HG03354 (cell line): ENCODE measurements at regions not wholly inside any gene's neighbourhood (a gene's known extent, or its start where the extent isn't known, plus 50 kb on each side); places are given as distances from the start of the nearest gene placed in this dataset.

Experiments
- ATAC-seq: cut with Tn5 transposase; IDR thresholded peaks from one replicate; pipeline ENCODE4 v1.9.1; 2021; ENCODE audit warnings: mild to moderate bottlenecking; ENCODE audit not compliant: unreplicated experiment, poor library complexity, severe bottlenecking

DNA sequence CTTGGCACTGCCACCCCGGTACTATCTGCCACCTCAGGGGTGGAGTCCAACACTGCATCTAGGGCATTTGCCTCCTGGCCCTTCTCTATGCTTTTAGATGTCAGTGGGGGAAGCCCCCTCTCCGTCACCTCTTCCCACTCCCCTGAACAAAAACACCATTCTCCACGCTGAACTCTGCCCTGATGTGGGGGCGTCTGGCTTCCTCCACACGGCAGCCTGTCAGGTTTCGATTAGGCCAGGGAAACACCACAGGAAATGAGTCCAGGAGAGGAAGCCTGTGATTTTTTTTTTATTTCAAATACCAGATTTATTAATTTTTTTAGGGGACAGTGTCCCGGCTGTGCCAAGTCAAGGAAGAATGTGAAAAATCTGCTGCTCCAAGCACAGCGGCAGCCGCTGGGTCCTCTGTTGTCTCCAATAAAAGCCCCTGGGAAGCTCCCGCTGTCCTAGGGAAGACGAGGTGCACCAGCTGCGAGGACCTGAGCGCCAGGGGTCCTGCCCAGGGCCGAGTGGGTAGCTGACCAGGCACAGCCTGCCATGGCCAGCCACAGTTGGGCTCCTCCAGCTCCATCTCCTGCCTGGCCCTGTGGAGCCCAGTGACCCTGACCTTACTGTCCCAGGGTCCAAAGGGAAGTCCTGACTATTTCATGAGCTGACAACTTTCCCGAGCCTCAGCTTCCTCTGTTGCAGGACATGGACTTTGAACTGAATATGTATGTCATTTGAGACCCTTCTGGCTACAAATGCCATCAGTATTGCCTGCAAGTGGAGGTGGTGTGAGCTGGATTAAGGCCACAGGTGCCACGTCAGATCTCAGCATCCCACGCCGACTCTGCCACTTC, 336.7 kb downstream of the FOXL1 start:
- no peak for ATAC-seq

GRCh38 chr16:86917471-86918365, 339.4 kb downstream of the FOXL1 start:
- ATAC-seq, result no peak

DNA sequence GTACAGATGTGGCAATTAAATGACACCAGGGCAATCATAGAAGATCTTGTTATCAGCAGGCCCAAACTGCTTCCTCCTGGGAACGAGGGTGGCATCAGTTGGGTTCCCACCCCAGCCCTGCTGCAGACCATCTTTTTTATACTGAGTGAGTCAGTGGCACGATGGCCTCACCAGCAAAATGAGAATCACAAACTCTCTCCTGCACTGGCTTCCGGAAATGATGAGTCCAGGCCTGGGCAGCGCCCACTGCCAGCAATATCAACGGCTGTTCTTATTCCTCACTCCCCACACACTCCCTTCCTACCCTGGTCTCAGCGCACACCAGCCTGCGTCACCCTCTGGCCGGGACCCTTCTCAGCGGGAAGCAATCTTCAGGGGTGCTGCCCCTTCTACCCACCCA, 340.3 kb downstream of the FOXL1 start:
- ATAC-seq, result no peak

- no peak for ATAC-seq
Measured at GRCh38 chr16:86919078-86919477, 340.7 kb downstream of the FOXL1 start.

GRCh38 chr16:86919578-86920305, 341.4 kb downstream of the FOXL1 start:
- no peak for ATAC-seq

- ATAC-seq, result no peak
Measured at GRCh38 chr16:86921289-86921688, 342.9 kb downstream of the FOXL1 start.

DNA sequence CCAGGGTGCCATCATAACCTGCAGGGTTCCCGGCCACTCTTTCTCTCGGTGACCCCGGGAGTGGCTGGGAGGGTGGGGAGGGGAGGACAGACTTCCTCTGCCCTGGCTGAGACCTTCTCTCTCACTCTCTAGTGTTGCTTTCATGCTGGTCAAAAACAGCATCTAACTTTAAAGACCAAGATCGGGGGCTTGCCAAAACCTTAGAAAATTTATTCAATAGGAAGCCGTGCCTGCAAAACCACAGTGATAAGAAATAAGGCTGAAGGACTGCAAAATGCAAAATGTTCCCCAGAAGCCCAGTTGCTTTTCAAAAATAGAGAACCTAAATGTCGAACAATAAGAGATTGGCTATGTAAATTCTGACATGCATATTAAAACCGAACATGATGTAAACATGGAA, 344.0 kb downstream of the FOXL1 start:
- ATAC-seq, result no peak

DNA sequence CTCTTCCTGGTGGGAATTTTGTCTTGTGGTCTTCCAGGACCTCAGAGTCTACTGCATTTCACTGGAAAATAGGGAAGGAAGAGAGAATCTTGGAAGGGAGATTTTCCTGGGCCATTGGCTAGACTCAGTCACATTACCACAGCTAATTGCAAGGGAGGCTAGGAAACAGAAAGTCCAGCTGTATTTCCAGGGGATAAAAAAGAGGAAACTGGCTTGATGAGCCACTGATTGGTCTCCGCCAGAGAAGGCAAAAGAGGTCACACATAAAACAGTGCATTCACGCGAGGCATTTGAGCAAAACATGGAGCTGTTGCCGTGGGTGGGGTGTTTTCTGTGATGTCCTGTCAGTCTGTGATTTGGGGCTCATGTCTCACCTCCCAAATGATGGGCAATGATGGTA, 345.3 kb downstream of the FOXL1 start:
- no peak for ATAC-seq

- no peak for ATAC-seq
Measured at GRCh38 chr16:86924537-86924936, 346.2 kb downstream of the FOXL1 start.

DNA sequence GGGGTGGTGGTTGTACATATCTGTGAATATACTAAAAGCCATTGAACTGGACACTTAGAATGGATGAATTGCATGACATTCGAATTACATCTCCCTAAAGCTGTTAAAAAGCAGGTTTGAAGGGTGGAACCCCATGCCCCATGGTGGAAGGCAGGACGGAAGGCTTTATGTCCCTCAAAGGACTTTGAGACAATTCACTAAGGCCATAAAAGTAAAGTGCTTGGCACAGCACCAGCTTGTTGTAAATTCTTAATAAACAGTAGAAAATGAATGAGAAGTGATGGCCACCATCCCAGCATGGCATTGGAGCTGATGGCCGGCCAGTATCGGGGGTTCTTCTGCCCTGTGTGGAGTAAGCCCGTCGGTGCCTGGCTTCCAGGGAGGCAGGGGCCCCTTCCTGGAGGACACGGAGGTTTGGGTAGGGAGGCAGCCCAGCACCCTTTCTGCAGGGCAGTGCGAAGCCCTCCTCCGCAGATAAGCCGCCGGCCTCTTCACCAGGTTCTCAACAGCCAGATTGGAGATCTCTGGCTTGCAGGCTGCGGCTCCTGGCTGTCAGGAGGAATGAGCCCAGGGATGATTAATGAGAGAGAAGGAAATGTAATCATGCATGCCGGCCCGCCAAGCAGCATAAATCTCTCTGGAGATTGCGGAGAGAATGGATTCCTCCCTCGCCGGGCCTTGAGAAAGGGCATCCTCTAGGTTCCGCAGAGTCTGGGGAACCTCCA, 346.9 kb downstream of the FOXL1 start:
- ATAC-seq, result no peak

DNA sequence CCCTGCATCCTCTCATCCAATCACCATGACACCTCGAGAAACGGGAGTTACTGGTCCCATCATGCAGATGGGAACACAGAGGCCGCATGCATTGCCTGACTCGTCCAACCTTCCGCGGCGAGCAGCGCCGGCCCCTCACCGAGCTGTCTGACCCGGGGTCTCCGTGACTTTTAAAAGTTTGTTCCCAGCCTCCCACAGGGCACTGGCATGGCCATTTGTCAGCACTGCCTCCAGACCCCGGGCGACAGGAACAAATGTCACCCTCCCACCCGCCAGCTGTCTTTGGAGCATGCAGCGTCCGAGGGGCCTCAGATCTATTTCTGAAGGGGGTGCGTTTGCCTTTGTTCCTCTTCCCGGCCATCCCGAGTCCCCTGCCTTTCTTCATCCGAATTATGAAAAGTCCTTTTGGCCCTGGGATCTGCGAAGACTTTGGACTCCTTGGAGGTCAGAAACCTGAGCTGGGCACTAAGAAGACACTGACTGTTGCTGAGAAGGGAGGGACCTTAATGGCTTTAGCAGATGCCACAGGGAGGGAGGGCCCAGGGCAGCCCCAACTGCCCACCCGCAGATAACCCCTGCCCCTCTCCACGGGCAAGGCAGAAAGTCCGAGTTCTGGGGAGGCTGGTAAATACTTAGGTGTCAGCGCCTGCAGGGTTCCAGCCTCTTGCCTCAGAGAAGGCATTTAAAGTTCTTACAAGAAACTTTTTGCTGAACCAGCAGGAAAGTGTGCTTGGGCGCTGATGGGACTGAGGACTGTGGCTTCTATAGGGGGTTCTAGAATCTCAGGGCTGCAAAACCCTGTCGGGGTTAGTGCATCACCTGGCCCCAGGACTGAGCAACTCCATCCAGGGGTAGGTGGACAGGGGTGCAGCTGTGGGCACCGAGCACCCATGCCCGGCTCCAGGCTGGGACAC, 348.1 kb downstream of the FOXL1 start:
- no peak for ATAC-seq

GRCh38 chr16:86927699-86928098, 349.4 kb downstream of the FOXL1 start:
- no peak for ATAC-seq

GRCh38 chr16:86928523-86929011, 350.2 kb downstream of the FOXL1 start:
- no peak for ATAC-seq

GRCh38 chr16:86929057-86929871, 350.9 kb downstream of the FOXL1 start:
- no peak for ATAC-seq

- ATAC-seq, result no peak
Measured at GRCh38 chr16:86930001-86930400, 351.7 kb downstream of the FOXL1 start.

DNA sequence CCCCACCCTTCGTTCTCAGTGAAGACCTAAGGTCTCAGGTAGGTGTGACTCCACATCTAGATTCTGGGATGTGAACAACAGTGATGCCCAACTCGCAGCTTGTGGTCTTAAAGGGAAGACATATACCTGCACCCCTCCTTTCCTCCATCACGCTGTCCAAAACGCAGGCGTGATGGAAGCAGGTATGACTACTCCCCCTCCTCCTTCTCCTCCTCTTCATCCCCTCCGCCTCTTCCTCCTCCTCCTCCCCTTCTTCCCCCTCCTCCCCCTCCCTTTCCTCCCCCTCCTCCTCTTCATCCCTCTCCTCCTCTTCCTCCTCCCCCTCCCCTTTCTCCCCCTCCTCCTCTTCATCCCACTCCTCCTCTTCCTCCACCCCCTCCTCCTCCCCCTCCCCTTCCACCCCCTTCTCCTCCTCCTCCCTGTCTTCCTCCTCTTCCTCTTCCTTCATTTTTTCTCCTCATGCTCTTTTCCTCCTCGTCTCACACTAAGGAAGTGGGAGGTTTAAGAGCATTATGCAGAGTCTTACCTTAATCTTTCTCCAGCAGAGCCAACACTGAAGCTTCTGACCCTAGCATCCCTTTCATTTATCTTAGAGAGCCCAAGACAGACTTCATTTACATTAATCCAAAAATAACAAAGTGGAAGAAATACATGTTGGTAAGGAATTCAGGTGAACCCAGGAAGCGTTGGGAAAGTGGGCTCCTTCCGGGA, 352.5 kb downstream of the FOXL1 start:
- no peak for ATAC-seq

DNA sequence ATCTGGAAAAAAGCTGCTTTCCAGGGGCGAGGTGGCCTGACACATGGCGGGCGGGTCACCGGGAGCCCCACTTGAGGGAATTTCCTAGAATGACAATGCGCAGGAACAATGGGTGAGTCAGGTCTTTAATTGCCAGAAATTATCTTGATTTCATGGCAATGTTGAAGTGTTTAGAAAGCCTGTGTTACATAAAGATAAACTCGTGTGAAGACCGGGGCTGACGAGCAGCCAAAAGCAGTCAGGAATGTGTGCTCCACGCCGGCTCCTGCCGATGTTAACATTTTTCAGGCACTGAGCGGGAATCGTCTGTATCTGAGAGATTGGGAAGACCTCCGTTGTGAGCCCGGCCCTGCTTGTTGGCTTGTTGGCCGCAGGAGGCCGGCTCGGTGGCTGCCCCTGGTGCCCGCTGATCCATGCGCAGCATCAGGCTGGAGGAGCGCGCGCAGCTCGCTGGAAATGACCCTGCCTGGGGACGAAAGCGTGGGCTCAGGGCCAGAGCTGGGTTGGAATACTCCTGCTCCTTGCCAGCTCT, 353.1 kb downstream of the FOXL1 start:
- ATAC-seq, result no peak
